Coronary artery (tissue), 2 donors: ENCODE measurements at regions not wholly inside any gene's neighbourhood (a gene's known extent, or its start where the extent isn't known, plus 50 kb on each side); places are given as distances from the start of the nearest gene placed in this dataset.

ENCODE experiments used
- DNase-seq: peaks from one replicate; pipeline ENCODE4 v3.0.0-alpha.2; 2017; ENCODE audit warnings: low spot score
- H3K27ac ChIP-seq, 2 donors: fragments of 200-600 bp; sonication (generic); one replicate each; pipeline ENCODE4 v1.5.1; 2016 to 2019
- H3K4me3 ChIP-seq: fragments of 200-600 bp; sonication (generic); 2 replicates; pipeline ENCODE4 v1.5.1; 2016; ENCODE audit warnings: mild to moderate bottlenecking, moderate library complexity
- CTCF ChIP-seq: fragments of 200-600 bp; sonication (generic); IDR thresholded peaks from one replicate; pipeline ENCODE4 v1.5.1; 2019; ENCODE audit warnings: antibody characterized with exemption

- no peak overlapping the region for H3K27ac ChIP-seq
- no peak overlapping the region for H3K4me3 ChIP-seq
- DNase-seq: no peak
- TF ChIP-seq CTCF: peak; percentile 33
These were observed 415.4 kb upstream of the CCDC196 start for GRCh38 chr14:66070542-66071319.

GRCh38 chr14:66072190-66073084 is 413.7 kb upstream of the CCDC196 start:
- DNase-seq: no peak
- no peak for TF ChIP-seq CTCF
- Histone ChIP-seq H3K4me3 (no peak overlapping the region), H3K27ac (no peak overlapping the region)

DNA sequence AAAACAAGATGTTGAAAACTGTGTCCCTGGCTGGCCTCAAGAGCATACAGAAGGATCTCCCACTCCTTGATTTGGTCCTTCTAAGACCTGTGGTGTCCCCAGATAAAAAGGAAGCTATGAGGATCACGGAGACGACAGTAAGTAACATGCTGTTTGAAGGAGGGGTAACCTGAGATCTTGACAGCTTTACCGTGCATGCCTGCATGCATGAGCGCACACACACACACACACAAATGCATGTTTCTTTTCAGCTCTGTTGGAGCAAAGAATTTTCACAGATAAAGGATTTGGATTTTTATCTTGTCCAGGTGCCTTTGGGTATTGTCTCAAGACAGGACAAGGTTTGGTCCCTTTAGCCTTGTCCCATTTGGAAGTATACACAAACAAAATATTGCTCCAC is 411.6 kb upstream of the CCDC196 start:
- Histone ChIP-seq H3K27ac (no peak overlapping the region), H3K4me3 (no peak overlapping the region)
- TF ChIP-seq CTCF: no peak
- no peak for DNase-seq

DNA sequence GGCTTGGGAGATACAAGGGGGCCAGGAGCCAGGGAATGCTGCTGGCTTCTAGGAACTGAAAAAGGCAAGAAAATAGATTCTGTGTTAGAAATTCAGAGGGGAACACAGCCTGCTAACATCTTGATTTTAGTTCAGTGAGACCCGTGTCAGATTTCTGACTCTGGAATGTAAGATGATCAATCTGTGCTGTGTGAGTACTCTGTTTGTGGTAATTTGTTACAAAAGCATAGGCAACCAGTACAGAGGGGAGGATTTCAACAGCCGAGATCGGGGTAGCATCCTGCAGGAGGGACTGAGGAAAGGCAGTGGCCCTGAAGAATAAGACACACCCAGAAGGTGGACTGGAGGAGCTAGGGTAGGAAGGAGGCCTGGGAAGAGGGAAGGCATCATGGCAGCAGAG is 410.0 kb upstream of the CCDC196 start:
- TF ChIP-seq CTCF: no peak
- H3K27ac ChIP-seq: no peak overlapping the region
- H3K4me3 ChIP-seq: no peak overlapping the region
- no peak for DNase-seq

DNA sequence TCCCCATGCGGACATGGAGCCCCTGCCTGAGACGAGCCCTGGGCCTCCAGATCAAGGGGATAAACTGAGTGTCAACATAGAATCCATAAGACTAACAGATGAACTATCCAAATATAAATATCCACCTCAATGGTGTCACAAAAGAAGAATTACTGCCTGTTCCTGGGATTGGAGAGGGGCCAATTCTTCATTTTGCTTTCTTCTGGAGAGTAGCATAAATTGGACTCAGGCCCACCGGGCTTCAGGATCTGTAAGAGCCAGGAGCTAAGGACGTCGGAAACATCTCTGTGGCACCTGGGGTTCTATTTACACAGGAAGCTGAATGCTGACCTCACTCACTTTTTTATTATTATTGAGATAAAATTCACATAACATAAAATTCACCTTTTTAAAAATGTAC is 408.2 kb upstream of the CCDC196 start:
- H3K27ac ChIP-seq: no peak overlapping the region
- TF ChIP-seq CTCF: no peak
- DNase-seq: no peak
- no peak overlapping the region for H3K4me3 ChIP-seq

DNA sequence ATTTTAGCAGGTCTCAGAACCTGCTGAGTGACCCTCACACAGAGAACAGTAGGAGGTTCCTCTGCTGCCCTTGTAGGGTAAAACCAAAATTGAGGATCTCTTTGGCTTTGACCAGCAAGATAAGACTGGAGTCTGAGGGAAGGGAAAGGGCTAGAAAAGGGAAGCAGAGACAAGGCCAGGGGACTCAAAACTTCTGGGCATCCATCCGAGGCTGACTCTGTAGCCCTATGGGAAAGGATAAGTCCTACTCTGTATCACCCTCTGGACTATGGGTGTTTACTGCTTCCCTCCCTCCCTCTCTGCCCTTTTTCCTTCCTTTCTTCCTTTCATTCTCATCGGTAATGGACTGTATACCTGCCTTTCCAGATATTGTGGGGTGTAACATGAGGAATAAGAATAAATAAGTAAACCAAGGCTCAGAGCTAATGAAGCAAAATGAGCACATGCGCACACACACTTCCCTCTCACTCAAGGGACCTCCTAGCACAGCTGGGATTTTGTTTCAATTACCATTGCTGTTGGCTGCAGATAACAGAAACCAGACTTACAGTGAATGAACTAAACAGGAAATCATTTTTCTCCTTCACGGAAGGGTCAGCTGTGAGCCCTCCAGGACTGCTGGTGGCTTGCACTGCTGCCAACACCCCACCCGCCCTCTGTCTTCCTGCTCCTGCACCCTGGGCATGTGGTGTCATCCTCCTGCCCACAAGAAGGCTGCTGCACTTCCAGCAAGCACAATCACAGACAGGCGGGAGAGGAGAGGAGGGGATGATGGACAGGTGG is 404.4 kb upstream of the CCDC196 start:
- no peak overlapping the region for H3K4me3 ChIP-seq
- H3K27ac ChIP-seq: no peak overlapping the region
- DNase-seq: no peak
- no peak for TF ChIP-seq CTCF
